Calu3 (cell line): ENCODE measurements at regions not wholly inside any gene's neighbourhood (a gene's known extent, or its start where the extent isn't known, plus 50 kb on each side); places are given as distances from the start of the nearest gene placed in this dataset.
"Not testable (repeated sequence)": the region's sequence is repeated elsewhere in the genome, so short reads cannot be mapped to it uniquely, and the experiment has no call there.

Source experiments
- BruUV-seq: library from RNA; stranded (reverse); fragments of 400-500 nt; replicated peaks from 2 replicates; lab custom pipeline; 2021; lab: Mats Ljungman, UMichigan
- CTCF ChIA-PET: fragments of 300-600 bp; sonication (Branson Sonifier 250); formaldehyde crosslinking; loops from one replicate; lab custom pipeline; 2022; ENCODE audit warnings: antibody characterized with exemption; lab: Charles Lee
- DNase-seq: peaks from one replicate; pipeline ENCODE4 v3.0.0; 2022
- H3K27ac Mint-ChIP-seq: one replicate; pipeline ENCODE4 v1.8.0; 2022; ENCODE audit warnings: mixed read lengths; ENCODE audit not compliant: unreplicated experiment
- H3K27me3 Mint-ChIP-seq: one replicate; pipeline ENCODE4 v1.8.0; 2022; ENCODE audit warnings: mixed read lengths; ENCODE audit not compliant: unreplicated experiment
- H3K36me3 Mint-ChIP-seq: one replicate; pipeline ENCODE4 v1.8.0; 2022; ENCODE audit warnings: mild to moderate bottlenecking, moderate library complexity, mixed read lengths; ENCODE audit not compliant: insufficient read depth, unreplicated experiment
- H3K4me1 Mint-ChIP-seq: one replicate; pipeline ENCODE4 v1.8.0; 2022; ENCODE audit warnings: mild to moderate bottlenecking, low read depth, mixed read lengths; ENCODE audit not compliant: unreplicated experiment
- H3K4me3 Mint-ChIP-seq: one replicate; pipeline ENCODE4 v1.8.0; 2022; ENCODE audit warnings: mild to moderate bottlenecking, low read depth, moderate library complexity, mixed read lengths; ENCODE audit not compliant: unreplicated experiment
- H3K9me3 Mint-ChIP-seq: one replicate; pipeline ENCODE4 v1.8.0; 2022; ENCODE audit warnings: low read depth, mixed read lengths; ENCODE audit not compliant: unreplicated experiment
- CTCF ChIP-seq: fragments of 200-600 bp; IDR thresholded peaks from one replicate; pipeline ENCODE4 v1.8.0; 2022; ENCODE audit warnings: antibody characterized with exemption; ENCODE audit not compliant: unreplicated experiment
- intact Hi-C: fragments of 100-400 bp; cut with micrococcal nuclease; formaldehyde crosslinking; loops from one replicate; pipeline ENCODE4 v1.10.0; 2022; ENCODE audit not compliant: unreplicated experiment

- DNase-seq, H3K4me1 Mint-ChIP-seq, BruUV-seq, intact Hi-C loops, H3K36me3 Mint-ChIP-seq, H3K27me3 Mint-ChIP-seq, H3K9me3 Mint-ChIP-seq, H3K4me3 Mint-ChIP-seq, CTCF ChIA-PET: not testable (repeated sequence)
- H3K27ac Mint-ChIP-seq = peak overlapping the region; percentile 6
Measured at GRCh38 chr2:113386780-113387433, 50.6 kb upstream of the ZNG1B start.

GRCh38 chr2:113379621-113380020, 57.9 kb upstream of the ZNG1B start:
- CTCF ChIA-PET, DNase-seq, H3K36me3 Mint-ChIP-seq, H3K9me3 Mint-ChIP-seq, H3K4me3 Mint-ChIP-seq, BruUV-seq, intact Hi-C loops, H3K27ac Mint-ChIP-seq, H3K27me3 Mint-ChIP-seq: not testable (repeated sequence)
- H3K4me1 Mint-ChIP-seq = peaks cover 20% of the 10 kb centered on the region

- CTCF ChIA-PET = interaction anchor here (0.6 to 1.5 kb wide), 2 partner anchors 173 to 1752 kb away, joined by 4 to 7 read pairs; no protein-coding TSS in a partner anchor
- Mint-ChIP-seq H3K36me3 (no peaks in the 10 kb centered on the region), H3K4me3 (no peak overlapping the region), H3K27ac (no peak overlapping the region), H3K4me1 (peaks cover 12% of the 10 kb centered on the region), H3K27me3 (no peaks in the 10 kb centered on the region), H3K9me3 (no peaks in the 10 kb centered on the region)
- intact Hi-C loops = no loop called here
- no peak for DNase-seq
- BruUV-seq = no TSS peak
- no peak for TF ChIP-seq CTCF
Measured at GRCh38 chr2:113376913-113377445, 60.5 kb upstream of the ZNG1B start.

- no peaks in the 10 kb centered on the region for H3K36me3 Mint-ChIP-seq
- H3K27ac Mint-ChIP-seq = no peak overlapping the region
- H3K9me3 Mint-ChIP-seq = no peaks in the 10 kb centered on the region
- no TSS peak for BruUV-seq
- no peak for DNase-seq
- H3K4me3 Mint-ChIP-seq = no peak overlapping the region
- intact Hi-C loops = no loop called here
- no peak for TF ChIP-seq CTCF
- no peaks in the 10 kb centered on the region for H3K27me3 Mint-ChIP-seq
- CTCF ChIA-PET = interaction anchor here (0.6 to 1.5 kb wide), 2 partner anchors 172 to 1752 kb away, joined by 4 to 7 read pairs; no protein-coding TSS in a partner anchor
- H3K4me1 Mint-ChIP-seq = peaks cover 7% of the 10 kb centered on the region
Measured at GRCh38 chr2:113376253-113376912, 61.1 kb upstream of the ZNG1B start.

GRCh38 chr2:113374857-113375256, 62.6 kb upstream of the ZNG1B start:
- BruUV-seq, H3K36me3 Mint-ChIP-seq, H3K9me3 Mint-ChIP-seq, H3K27ac Mint-ChIP-seq, H3K27me3 Mint-ChIP-seq, CTCF ChIA-PET, DNase-seq, H3K4me3 Mint-ChIP-seq, intact Hi-C loops: not testable (repeated sequence)
- H3K4me1 Mint-ChIP-seq = peaks cover 20% of the 10 kb centered on the region

GRCh38 chr2:113372258-113372834, 65.1 kb upstream of the ZNG1B start:
- intact Hi-C loops, H3K9me3 Mint-ChIP-seq, H3K27ac Mint-ChIP-seq, H3K27me3 Mint-ChIP-seq, H3K4me3 Mint-ChIP-seq, DNase-seq, H3K36me3 Mint-ChIP-seq, BruUV-seq: not testable (repeated sequence)
- peaks cover 32% of the 10 kb centered on the region for H3K4me1 Mint-ChIP-seq
- CTCF ChIA-PET = interaction anchor here (2.7 kb wide), 1 partner anchor 168 kb away, joined by 33 read pairs; no protein-coding TSS in a partner anchor
